ENCODE measurements at regions not wholly inside any gene's neighbourhood (a gene's known extent, or its start where the extent isn't known, plus 50 kb on each side); places are given as distances from the start of the nearest gene placed in this dataset.

GRCh38 chr17:413706-414380 lies 61.2 kb upstream of the RPH3AL start (continued):
- TF ChIP-seq STAT6 (CRISPR knock-in tag; IDR thresholded peaks at IDR 0.05) (no peak), CBFA2T3 (IDR thresholded peaks at IDR 0.05) (no peak), FOXP4 (CRISPR knock-in tag; IDR thresholded peaks at IDR 0.05; ENCODE audit: borderline replicate concordance) (no peak), KDM5B (IDR thresholded peaks at IDR 0.05; ENCODE audit: insufficient replicate concordance, low read depth, low read length) (no peak), YY1 (IDR thresholded peaks at IDR 0.05; ENCODE audit: borderline replicate concordance in 1 of 3, control insufficient read depth in 1 of 3, extremely low read depth in 1 of 3, insufficient read depth in 3 of 3, insufficient read length in 1 of 3, insufficient replicate concordance in 2 of 3, low read depth in 1 of 3, low read length in 2 of 3) (no peak), ZNF354B (CRISPR knock-in tag; IDR thresholded peaks at IDR 0.05) (no peak)

Measured in K562 (cell line).